HG02943 (cell line): ENCODE measurements at regions not wholly inside any gene's neighbourhood (a gene's known extent, or its start where the extent isn't known, plus 50 kb on each side); places are given as distances from the start of the nearest gene placed in this dataset.

ENCODE experiments used
- ATAC-seq: cut with Tn5 transposase; IDR thresholded peaks from one replicate; pipeline ENCODE4 v1.9.1; 2021; ENCODE audit warnings: mild to moderate bottlenecking, low read depth, moderate library complexity; ENCODE audit not compliant: unreplicated experiment

DNA sequence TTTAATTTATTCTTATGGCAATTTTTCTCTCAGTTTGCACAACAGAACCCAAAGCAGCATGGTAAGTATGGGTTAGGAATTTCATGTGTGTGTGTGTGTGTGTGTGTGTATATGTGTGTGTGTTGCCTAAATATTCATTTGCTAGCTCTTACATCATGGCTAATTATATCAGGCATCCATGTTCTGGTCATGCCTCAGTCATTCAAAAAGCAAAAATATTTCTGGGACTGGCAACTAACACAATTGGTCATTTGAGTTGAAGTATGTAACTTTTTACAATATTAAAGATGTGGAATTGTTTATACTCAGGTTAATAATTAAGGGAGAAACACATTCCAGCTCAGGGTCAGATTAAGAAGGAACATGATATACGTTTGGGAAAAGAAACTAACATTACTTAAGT, 67.6 kb upstream of the PHYHIPL start:
- no peak for ATAC-seq

DNA sequence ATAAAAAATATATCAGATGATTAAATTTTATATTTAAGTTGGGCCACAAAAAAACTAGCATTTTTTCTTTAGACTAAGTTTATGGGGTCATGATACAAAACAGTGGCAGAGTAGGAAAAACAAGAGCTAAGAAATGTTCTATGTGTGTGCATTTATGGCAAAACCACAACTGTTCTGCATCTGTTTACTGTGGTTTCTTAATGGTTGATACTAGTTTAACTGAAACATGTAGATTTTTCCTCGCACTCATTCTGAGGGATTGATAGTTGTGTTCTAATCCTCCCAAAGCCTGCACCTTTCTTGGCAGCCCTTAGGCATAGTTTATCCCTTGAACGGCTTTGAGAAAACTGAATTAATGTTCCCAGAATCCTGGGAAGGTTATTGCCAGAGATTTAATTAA, 66.6 kb upstream of the PHYHIPL start:
- no peak for ATAC-seq

- no peak for ATAC-seq
These were observed 52.3 kb upstream of the PHYHIPL start for GRCh38 chr10:59124187-59124586.

GRCh38 chr10:59125666-59126065, 50.8 kb upstream of the PHYHIPL start:
- no peak for ATAC-seq

DNA sequence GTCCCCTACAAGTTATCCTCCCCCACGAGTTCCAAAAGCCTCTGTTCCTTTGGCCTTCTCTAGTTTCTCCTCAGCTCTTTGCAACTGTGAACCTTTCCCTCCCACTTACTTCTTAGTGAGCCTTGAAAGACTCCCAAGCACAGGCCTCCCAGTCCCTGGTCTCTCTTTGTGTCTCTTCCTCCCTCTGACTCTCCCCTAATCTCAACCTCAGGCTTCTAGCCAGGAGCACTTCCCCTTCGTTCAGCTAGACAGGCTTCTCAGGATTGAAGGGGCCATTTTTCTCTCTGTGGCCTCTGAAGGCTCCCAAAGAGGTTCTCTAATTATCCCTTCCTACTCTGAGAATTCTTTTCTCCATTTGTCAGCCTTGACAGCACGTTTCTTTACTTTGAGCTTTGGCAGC, 50.2 kb upstream of the PHYHIPL start:
- no peak for ATAC-seq
